Endometrial microvascular endothelial cells (primary cell): ENCODE measurements at regions not wholly inside any gene's neighbourhood (a gene's known extent, or its start where the extent isn't known, plus 50 kb on each side); places are given as distances from the start of the nearest gene placed in this dataset.

Source experiments
- in situ Hi-C: cut with HindIII; loops from 2 replicates; pipeline ENCODE4 v1.10.0; 2017; ENCODE audit warnings: low sequenced_read_pairs, low pct_unique_long_range_greater_than_20kb; ENCODE audit errors: inconsistent ontology term

GRCh38 chr15:38150148-38150547 lies 102.5 kb upstream of the SPRED1 start:
- in situ Hi-C loops = no loop called here

- in situ Hi-C loops = no loop called here
These were observed 101.8 kb upstream of the SPRED1 start for GRCh38 chr15:38150794-38151193.

- in situ Hi-C loops = no loop called here
These were observed 98.9 kb upstream of the SPRED1 start for GRCh38 chr15:38153781-38154180.

GRCh38 chr15:38154255-38154654 lies 98.4 kb upstream of the SPRED1 start:
- in situ Hi-C loops = no loop called here

GRCh38 chr15:38154837-38155236 lies 97.8 kb upstream of the SPRED1 start:
- in situ Hi-C loops = no loop called here

GRCh38 chr15:38163658-38164057 lies 89.0 kb upstream of the SPRED1 start:
- in situ Hi-C loops = no loop called here

- in situ Hi-C loops = no loop called here
These were observed 88.6 kb upstream of the SPRED1 start for GRCh38 chr15:38164061-38164460.

GRCh38 chr15:38164507-38164906 lies 88.1 kb upstream of the SPRED1 start:
- in situ Hi-C loops = no loop called here

GRCh38 chr15:38168467-38169070 lies 84.1 kb upstream of the SPRED1 start:
- in situ Hi-C loops = no loop called here

- in situ Hi-C loops = no loop called here
These were observed 80.7 kb upstream of the SPRED1 start for GRCh38 chr15:38171973-38172372.

GRCh38 chr15:38174691-38175090 lies 77.9 kb upstream of the SPRED1 start:
- in situ Hi-C loops = no loop called here

GRCh38 chr15:38176155-38176554 lies 76.5 kb upstream of the SPRED1 start:
- in situ Hi-C loops = no loop called here

GRCh38 chr15:38176691-38177090 lies 75.9 kb upstream of the SPRED1 start:
- in situ Hi-C loops = no loop called here

GRCh38 chr15:38182900-38183299 lies 69.7 kb upstream of the SPRED1 start:
- in situ Hi-C loops = no loop called here

- in situ Hi-C loops = no loop called here
These were observed 66.1 kb upstream of the SPRED1 start for GRCh38 chr15:38186507-38186906.

- in situ Hi-C loops = no loop called here
These were observed 64.9 kb upstream of the SPRED1 start for GRCh38 chr15:38187630-38188313.

- in situ Hi-C loops = no loop called here
These were observed 62.9 kb upstream of the SPRED1 start for GRCh38 chr15:38189671-38190295.

- in situ Hi-C loops = no loop called here
These were observed 62.1 kb upstream of the SPRED1 start for GRCh38 chr15:38190501-38190900.

GRCh38 chr15:38192496-38192895 lies 60.1 kb upstream of the SPRED1 start:
- in situ Hi-C loops = no loop called here

GRCh38 chr15:38193496-38193895 lies 59.1 kb upstream of the SPRED1 start:
- in situ Hi-C loops = no loop called here
